AG10803 (cell line): ENCODE measurements at regions not wholly inside any gene's neighbourhood (a gene's known extent, or its start where the extent isn't known, plus 50 kb on each side); places are given as distances from the start of the nearest gene placed in this dataset.

Experiments used
- DNase-seq: peaks from one replicate; pipeline ENCODE4 v3.0.0; 2010; ENCODE audit warnings: low read depth
- H3K4me3 ChIP-seq: 2 replicates; pipeline ENCODE4 v1.5.1; 2011; ENCODE audit warnings: mild to moderate bottlenecking, low read length, control low read depth
- CTCF ChIP-seq: conservative IDR thresholded peaks from 2 replicates; pipeline ENCODE4 v1.5.1; 2011; ENCODE audit warnings: mild to moderate bottlenecking, low read length, control low read depth, inconsistent platforms

- no peak for DNase-seq
- no peak overlapping the region for H3K4me3 ChIP-seq
- no peak for TF ChIP-seq CTCF
Measured at GRCh38 chr12:3974883-3975282, 101.7 kb upstream of the PARP11 start.

DNA sequence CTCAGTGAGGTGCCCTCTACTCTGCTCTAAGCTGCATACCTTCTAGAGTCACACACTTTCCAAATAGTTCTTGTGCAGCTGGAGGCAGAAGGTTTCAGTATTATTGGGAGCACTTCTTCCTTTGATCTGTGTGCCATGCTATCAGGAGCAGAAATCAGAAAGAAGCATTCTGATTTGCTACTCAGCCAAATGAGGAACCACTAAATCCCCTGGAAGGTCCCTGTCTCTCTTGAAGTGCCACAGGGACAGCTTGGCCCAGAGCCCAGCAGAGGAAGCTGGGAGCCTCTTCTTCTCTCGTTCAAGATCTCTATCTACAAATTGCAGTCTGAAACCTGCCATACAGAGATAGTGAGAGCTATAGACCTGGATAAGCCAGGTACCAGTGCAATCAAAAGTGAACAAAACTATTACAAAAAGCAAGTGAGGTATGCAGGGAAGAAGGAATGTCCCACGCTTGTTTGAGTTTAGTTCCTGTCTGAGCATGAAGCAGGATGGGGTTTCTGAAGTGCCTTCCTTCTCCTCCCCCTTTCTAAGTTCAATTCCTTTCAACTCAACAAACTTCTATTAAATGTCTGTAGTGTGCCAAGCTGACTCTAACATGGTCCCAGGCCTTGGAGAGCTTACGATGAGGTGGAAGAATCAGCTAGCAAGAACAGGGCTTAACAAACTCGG is 100.9 kb upstream of the PARP11 start:
- no peak overlapping the region for H3K4me3 ChIP-seq
- DNase-seq, result no peak
- no peak for TF ChIP-seq CTCF

DNA sequence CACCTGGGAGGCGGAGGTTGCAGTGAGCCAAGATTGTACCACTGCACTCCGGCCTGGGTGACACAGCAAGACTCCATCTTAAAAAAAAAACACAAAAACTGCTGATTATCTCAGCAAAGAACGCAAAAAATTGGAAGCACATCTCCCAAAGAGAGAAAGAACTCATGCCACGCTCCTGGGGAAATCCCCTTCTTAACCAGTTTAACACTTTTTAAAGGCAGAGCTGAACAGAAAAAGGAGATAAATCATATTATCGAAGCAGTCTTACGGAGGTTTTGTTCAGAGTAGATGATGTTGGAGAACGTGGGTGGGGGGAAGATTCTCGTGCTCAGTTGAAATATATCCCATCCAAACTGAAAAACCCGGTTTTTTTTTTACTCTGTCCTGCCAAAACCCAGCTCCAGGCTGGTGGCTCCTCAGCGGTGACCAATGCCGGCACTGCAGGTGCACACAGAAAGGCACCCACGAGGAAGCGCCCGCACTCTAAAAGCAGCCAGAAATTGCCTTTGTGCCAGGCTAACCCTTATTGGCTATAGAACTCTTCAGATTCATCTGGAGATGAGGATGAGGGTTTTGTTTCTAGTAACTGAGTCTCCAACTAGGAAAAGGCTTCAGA is 100.2 kb upstream of the PARP11 start:
- no peak for DNase-seq
- H3K4me3 ChIP-seq, result no peak overlapping the region
- no peak for TF ChIP-seq CTCF

DNA sequence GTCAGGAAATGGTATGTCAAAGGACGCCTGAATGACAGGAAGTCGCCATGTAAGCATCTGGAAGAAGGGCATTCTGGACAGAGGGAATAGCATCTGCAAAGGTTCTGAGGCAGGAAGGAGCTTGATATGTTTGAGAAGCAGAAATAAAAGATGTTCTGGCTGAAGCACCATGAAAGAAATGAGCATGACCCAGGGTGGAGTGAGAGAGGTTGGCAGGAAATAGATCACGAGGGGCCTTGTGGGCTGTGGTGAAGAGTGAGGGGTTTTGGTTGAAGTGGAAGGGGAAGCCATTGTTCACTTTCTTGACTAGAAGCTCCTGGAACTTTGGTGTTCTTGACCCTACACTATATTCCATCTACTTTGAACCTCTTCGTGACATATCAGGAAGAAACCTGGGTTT is 99.4 kb upstream of the PARP11 start:
- no peak for DNase-seq

GRCh38 chr12:3968523-3968922 is 95.3 kb upstream of the PARP11 start:
- no peak overlapping the region for H3K4me3 ChIP-seq
- TF ChIP-seq CTCF, result no peak
- DNase-seq, result no peak

More for the DNA sequence above, 99.4 kb upstream of the PARP11 start:
- TF ChIP-seq CTCF, result no peak
- H3K4me3 ChIP-seq, result no peak overlapping the region

- TF ChIP-seq CTCF, result no peak
- no peak for DNase-seq
- H3K4me3 ChIP-seq, result no peak overlapping the region
Measured at GRCh38 chr12:3967556-3968160, 94.5 kb upstream of the PARP11 start.

GRCh38 chr12:3966376-3966775 is 93.2 kb upstream of the PARP11 start:
- no peak for TF ChIP-seq CTCF
- DNase-seq, result no peak
- H3K4me3 ChIP-seq, result no peak overlapping the region
